Body of pancreas (tissue), 4 donors: ENCODE measurements at regions not wholly inside any gene's neighbourhood (a gene's known extent, or its start where the extent isn't known, plus 50 kb on each side); places are given as distances from the start of the nearest gene placed in this dataset.

ENCODE experiments used
- CTCF ChIP-seq, 7 experiments: fragments of 450-650 bp in 4 of 7; fragments of 200-600 bp in 3 of 7; sonication (generic) in 3 of 7; IDR thresholded peaks; one replicate each; pipeline ENCODE4 v1.5.1; 2016 to 2019; ENCODE audit warnings: antibody characterized with exemption in 7 of 7
- POLR2A ChIP-seq, 3 donors: fragments of 450-650 bp; IDR thresholded peaks; one replicate each; pipeline ENCODE4 v1.6.1; 2016; ENCODE audit warnings: antibody characterized with exemption in 3 of 3, mild to moderate bottlenecking in 2 of 3

DNA sequence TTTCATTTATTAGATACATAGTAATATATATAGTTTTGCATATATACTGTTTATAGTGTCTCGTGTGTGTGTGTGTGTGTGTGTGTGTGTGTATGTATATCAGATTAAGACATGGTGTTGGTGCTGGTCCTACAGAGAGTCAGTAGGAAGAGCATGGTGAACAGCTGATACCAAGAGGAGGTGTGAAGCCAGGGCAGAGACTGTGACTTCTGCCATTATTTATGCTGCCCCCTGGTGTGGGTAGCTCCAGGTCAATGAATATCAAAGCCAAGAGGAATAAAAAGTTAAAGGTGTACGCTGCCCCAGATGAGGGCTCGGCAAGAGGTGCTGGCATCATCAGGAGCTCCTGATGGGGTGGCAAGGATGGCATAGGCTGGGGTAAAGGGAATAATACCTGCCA is 299.5 kb upstream of the RASGRP1 start:
- no peak for TF ChIP-seq CTCF (IDR thresholded peaks at IDR 0.05)
- TF ChIP-seq POLR2A (IDR thresholded peaks at IDR 0.05): no peak
